ENCODE measurements at regions not wholly inside any gene's neighbourhood (a gene's known extent, or its start where the extent isn't known, plus 50 kb on each side); places are given as distances from the start of the nearest gene placed in this dataset.

DNA sequence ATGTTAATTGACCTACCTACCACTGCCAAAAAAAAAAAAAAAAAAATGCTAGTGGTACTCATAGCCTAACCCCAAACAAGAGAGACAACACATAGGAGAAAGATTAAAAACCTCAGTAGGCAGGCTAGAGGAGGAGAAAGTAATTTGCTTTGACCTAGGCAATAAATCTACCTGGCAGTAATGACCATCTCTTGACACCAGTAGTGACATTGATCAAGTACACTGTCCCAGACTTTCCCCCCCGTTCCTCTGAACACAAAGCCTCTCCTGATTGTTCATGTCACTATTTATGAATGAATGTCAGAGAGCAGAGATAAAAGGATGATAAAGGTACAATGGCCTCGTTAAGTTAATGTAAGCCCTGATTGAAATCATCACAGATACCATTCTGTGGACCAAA lies 746.8 kb downstream of the CBLN4 start:
- ATAC-seq = no peak
- TF ChIP-seq ZFP30 (CRISPR knock-in tag; IDR thresholded peaks at IDR 0.05) (no peak), ARNTL (CRISPR knock-in tag; IDR thresholded peaks at IDR 0.05; ENCODE audit: borderline replicate concordance, low read depth) (no peak), CSDC2 (CRISPR knock-in tag; IDR thresholded peaks at IDR 0.05) (no peak)

DNA sequence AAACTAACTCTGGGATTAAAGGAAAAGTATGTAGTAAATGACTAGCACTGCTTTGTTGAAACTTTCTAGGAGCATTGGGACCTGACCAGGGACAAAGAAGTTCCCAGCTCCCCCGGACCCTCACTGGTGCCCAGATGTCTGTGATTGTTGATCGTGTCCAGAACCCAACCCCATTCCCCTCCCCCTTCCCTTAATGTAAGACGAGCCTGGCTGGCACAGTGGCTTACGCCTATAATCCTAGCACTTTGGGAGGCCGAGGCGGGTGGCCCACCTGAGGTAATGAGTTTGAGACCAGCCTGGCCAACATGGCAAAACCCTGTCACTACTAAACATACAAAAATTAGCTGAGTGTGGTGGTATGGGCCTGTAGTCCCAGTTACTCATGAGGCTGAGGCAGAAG lies 750.3 kb downstream of the CBLN4 start:
- no peak for ATAC-seq
- TF ChIP-seq ZFP3 (CRISPR knock-in tag; IDR thresholded peaks at IDR 0.05) (no peak), BACH2 (CRISPR knock-in tag; IDR thresholded peaks at IDR 0.05; ENCODE audit: borderline replicate concordance) (no peak), ZNF565 (CRISPR knock-in tag; conservative IDR thresholded peaks at IDR 0.05; ENCODE audit: low read depth) (no peak), PPARA (CRISPR knock-in tag; IDR thresholded peaks at IDR 0.05; ENCODE audit: borderline replicate concordance) (no peak), RARB (CRISPR knock-in tag; IDR thresholded peaks at IDR 0.05) (no peak), ESRRG (CRISPR knock-in tag; IDR thresholded peaks at IDR 0.05) (no peak), ZC3H10 (CRISPR knock-in tag; IDR thresholded peaks at IDR 0.05) (no peak), SNAI2 (CRISPR knock-in tag; IDR thresholded peaks at IDR 0.05) (no peak), TCF4 (CRISPR knock-in tag; IDR thresholded peaks at IDR 0.05; ENCODE audit: borderline replicate concordance) (no peak), OSR1 (CRISPR knock-in tag; IDR thresholded peaks at IDR 0.05) (no peak), TOX (CRISPR knock-in tag; IDR thresholded peaks at IDR 0.05; ENCODE audit: borderline replicate concordance) (no peak), ISL1 (CRISPR knock-in tag; IDR thresholded peaks at IDR 0.05) (no peak), GLIS3 (CRISPR knock-in tag; IDR thresholded peaks at IDR 0.05) (no peak)
- TF ChIP-seq, protein P1, sequence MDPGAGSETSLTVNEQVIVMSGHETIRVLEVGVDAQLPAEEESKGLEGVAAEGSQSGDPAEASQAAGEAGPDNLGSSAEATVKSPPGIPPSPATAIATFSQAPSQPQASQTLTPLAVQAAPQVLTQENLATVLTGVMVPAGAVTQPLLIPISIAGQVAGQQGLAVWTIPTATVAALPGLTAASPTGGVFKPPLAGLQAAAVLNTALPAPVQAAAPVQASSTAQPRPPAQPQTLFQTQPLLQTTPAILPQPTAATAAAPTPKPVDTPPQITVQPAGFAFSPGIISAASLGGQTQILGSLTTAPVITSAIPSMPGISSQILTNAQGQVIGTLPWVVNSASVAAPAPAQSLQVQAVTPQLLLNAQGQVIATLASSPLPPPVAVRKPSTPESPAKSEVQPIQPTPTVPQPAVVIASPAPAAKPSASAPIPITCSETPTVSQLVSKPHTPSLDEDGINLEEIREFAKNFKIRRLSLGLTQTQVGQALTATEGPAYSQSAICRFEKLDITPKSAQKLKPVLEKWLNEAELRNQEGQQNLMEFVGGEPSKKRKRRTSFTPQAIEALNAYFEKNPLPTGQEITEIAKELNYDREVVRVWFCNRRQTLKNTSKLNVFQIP (CRISPR knock-in tag; IDR thresholded peaks at IDR 0.05; ENCODE audit: borderline replicate concordance, low read depth) = no peak
- TF ChIP-seq, protein P2, sequence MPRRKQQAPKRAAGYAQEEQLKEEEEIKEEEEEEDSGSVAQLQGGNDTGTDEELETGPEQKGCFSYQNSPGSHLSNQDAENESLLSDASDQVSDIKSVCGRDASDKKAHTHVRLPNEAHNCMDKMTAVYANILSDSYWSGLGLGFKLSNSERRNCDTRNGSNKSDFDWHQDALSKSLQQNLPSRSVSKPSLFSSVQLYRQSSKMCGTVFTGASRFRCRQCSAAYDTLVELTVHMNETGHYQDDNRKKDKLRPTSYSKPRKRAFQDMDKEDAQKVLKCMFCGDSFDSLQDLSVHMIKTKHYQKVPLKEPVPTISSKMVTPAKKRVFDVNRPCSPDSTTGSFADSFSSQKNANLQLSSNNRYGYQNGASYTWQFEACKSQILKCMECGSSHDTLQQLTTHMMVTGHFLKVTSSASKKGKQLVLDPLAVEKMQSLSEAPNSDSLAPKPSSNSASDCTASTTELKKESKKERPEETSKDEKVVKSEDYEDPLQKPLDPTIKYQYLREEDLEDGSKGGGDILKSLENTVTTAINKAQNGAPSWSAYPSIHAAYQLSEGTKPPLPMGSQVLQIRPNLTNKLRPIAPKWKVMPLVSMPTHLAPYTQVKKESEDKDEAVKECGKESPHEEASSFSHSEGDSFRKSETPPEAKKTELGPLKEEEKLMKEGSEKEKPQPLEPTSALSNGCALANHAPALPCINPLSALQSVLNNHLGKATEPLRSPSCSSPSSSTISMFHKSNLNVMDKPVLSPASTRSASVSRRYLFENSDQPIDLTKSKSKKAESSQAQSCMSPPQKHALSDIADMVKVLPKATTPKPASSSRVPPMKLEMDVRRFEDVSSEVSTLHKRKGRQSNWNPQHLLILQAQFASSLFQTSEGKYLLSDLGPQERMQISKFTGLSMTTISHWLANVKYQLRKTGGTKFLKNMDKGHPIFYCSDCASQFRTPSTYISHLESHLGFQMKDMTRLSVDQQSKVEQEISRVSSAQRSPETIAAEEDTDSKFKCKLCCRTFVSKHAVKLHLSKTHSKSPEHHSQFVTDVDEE (CRISPR knock-in tag; IDR thresholded peaks at IDR 0.05) = no peak
- TF ChIP-seq, protein P3, sequence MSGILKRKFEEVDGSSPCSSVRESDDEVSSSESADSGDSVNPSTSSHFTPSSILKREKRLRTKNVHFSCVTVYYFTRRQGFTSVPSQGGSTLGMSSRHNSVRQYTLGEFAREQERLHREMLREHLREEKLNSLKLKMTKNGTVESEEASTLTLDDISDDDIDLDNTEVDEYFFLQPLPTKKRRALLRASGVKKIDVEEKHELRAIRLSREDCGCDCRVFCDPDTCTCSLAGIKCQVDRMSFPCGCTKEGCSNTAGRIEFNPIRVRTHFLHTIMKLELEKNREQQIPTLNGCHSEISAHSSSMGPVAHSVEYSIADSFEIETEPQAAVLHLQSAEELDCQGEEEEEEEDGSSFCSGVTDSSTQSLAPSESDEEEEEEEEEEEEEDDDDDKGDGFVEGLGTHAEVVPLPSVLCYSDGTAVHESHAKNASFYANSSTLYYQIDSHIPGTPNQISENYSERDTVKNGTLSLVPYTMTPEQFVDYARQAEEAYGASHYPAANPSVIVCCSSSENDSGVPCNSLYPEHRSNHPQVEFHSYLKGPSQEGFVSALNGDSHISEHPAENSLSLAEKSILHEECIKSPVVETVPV (CRISPR knock-in tag; IDR thresholded peaks at IDR 0.05) = no peak

DNA sequence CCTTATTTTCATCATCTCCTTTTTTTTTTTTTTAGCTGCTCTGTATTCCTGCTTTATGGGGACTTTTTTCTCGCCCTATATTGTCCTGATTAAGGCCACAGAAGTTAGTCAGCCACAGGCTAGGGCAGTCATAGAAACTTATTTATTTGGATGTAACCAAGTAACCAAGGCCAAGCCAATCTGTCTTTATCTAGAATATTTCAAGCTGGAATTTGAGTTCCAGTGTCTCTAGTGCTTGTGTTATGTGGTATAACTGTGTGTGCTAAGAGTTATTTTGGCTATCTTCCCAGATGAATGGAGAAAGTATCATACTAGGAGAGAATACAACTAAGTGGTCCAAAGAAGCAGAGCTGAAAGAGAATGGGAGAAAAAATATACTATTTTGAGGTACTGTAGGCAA lies 751.5 kb downstream of the CBLN4 start:
- TF ChIP-seq, protein P4, sequence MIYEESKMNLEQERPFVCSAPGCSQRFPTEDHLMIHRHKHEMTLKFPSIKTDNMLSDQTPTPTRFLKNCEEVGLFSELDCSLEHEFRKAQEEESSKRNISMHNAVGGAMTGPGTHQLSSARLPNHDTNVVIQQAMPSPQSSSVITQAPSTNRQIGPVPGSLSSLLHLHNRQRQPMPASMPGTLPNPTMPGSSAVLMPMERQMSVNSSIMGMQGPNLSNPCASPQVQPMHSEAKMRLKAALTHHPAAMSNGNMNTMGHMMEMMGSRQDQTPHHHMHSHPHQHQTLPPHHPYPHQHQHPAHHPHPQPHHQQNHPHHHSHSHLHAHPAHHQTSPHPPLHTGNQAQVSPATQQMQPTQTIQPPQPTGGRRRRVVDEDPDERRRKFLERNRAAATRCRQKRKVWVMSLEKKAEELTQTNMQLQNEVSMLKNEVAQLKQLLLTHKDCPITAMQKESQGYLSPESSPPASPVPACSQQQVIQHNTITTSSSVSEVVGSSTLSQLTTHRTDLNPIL (CRISPR knock-in tag; IDR thresholded peaks at IDR 0.05; ENCODE audit: low read depth) = no peak
- TF ChIP-seq, protein P2 (CRISPR knock-in tag; IDR thresholded peaks at IDR 0.05) = no peak
- no peak for TF ChIP-seq ZFP30 (CRISPR knock-in tag; IDR thresholded peaks at IDR 0.05)
- no peak for TF ChIP-seq ZNF565 (CRISPR knock-in tag; conservative IDR thresholded peaks at IDR 0.05; ENCODE audit: low read depth)
- no peak for TF ChIP-seq ARNTL (CRISPR knock-in tag; IDR thresholded peaks at IDR 0.05; ENCODE audit: borderline replicate concordance, low read depth)
- TF ChIP-seq, protein P1 (CRISPR knock-in tag; IDR thresholded peaks at IDR 0.05; ENCODE audit: borderline replicate concordance, low read depth) = no peak
- TF ChIP-seq PPARA (CRISPR knock-in tag; IDR thresholded peaks at IDR 0.05; ENCODE audit: borderline replicate concordance) = no peak
- TF ChIP-seq RARB (CRISPR knock-in tag; IDR thresholded peaks at IDR 0.05) = no peak
- 0 out of 2 replicates have a peak, but pooled peaks have one; percentile 46 for TF ChIP-seq ESRRG (CRISPR knock-in tag; IDR thresholded peaks at IDR 0.05)
- no peak for TF ChIP-seq ZC3H10 (CRISPR knock-in tag; IDR thresholded peaks at IDR 0.05)
- no peak for TF ChIP-seq TCF4 (CRISPR knock-in tag; IDR thresholded peaks at IDR 0.05; ENCODE audit: borderline replicate concordance)
- peak; percentile 97 for TF ChIP-seq ISL1 (CRISPR knock-in tag; IDR thresholded peaks at IDR 0.05)
- no peak for TF ChIP-seq CSDC2 (CRISPR knock-in tag; IDR thresholded peaks at IDR 0.05)
- TF ChIP-seq ZNF8 (CRISPR knock-in tag; IDR thresholded peaks at IDR 0.05) = no peak
- TF ChIP-seq GLIS3 (CRISPR knock-in tag; IDR thresholded peaks at IDR 0.05) = no peak

More for the DNA sequence above, 751.5 kb downstream of the CBLN4 start:
- ATAC-seq = no peak

All from SK-N-SH treated with all-trans-retinoic acid at 6 μM for 48 hours (cell line).